DND-41 (cell line): ENCODE measurements at regions not wholly inside any gene's neighbourhood (a gene's known extent, or its start where the extent isn't known, plus 50 kb on each side); places are given as distances from the start of the nearest gene placed in this dataset.

ENCODE experiments used
- EZH2 ChIP-seq: IDR thresholded peaks from 3 replicates; pipeline ENCODE4 v1.6.1; 2012; ENCODE audit warnings: borderline replicate concordance, low read depth, mild to moderate bottlenecking, moderate library complexity, low read length, inconsistent platforms; ENCODE audit not compliant: severe bottlenecking
- TF ChIP-seq, protein P1 (sequence below): IDR thresholded peaks from 2 replicates; pipeline ENCODE4 v1.5.1; 2012; ENCODE audit warnings: borderline replicate concordance, low read length, moderate library complexity, mild to moderate bottlenecking; ENCODE audit not compliant: poor library complexity, severe bottlenecking; ENCODE audit errors: extremely low read depth

DNA sequence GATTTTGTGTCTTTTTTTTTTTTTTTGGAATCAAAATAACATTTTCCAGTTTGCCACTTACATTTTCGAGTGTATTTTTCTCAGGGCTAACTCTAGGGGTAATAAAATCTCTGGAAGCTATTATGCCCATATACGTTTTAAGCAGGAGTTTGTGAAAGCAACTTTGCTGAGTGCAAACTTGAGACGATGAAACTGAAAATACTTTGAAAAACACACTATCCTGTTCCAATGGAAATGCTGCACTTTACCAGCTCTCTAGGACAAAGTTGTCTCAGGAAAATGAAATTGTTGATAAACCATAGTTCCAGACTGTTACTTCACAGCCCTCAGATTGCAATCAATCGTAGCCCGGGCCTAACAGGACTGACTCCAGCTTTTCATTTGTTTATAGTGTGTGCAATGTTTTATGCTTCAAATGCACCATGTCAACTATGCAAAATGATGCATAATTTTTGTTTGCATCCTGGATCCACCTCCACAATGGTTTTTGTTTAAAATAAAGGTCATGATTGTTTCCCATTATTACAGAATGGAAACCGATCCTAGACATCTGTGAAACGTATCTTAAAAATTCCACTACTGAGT lies 220.6 kb upstream of the PKN2 start:
- TF ChIP-seq EZH2, result no peak
- TF ChIP-seq, protein P1, sequence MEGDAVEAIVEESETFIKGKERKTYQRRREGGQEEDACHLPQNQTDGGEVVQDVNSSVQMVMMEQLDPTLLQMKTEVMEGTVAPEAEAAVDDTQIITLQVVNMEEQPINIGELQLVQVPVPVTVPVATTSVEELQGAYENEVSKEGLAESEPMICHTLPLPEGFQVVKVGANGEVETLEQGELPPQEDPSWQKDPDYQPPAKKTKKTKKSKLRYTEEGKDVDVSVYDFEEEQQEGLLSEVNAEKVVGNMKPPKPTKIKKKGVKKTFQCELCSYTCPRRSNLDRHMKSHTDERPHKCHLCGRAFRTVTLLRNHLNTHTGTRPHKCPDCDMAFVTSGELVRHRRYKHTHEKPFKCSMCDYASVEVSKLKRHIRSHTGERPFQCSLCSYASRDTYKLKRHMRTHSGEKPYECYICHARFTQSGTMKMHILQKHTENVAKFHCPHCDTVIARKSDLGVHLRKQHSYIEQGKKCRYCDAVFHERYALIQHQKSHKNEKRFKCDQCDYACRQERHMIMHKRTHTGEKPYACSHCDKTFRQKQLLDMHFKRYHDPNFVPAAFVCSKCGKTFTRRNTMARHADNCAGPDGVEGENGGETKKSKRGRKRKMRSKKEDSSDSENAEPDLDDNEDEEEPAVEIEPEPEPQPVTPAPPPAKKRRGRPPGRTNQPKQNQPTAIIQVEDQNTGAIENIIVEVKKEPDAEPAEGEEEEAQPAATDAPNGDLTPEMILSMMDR, result no peak
